ENCODE measurements at regions not wholly inside any gene's neighbourhood (a gene's known extent, or its start where the extent isn't known, plus 50 kb on each side); places are given as distances from the start of the nearest gene placed in this dataset.

- no peaks in the 10 kb centered on the region for H3F3A ChIP-seq (ENCODE audit: low read depth)
- H3K4me3 ChIP-seq (ENCODE audit: low read length, poor library complexity, severe bottlenecking) = no peak overlapping the region
- H2AFZ ChIP-seq (ENCODE audit: low read length) = no peak overlapping the region
- no peaks in the 10 kb centered on the region for H3K36me3 ChIP-seq (ENCODE audit: insufficient read depth, low read length)
- no peaks in the 10 kb centered on the region for H4K20me1 ChIP-seq (ENCODE audit: insufficient read depth, low read length, poor library complexity, severe bottlenecking)
- TF ChIP-seq CTCF (conservative IDR thresholded peaks at IDR 0.05; ENCODE audit: low read length) (no peak), EZH2phosphoT487 (IDR thresholded peaks at IDR 0.05; ENCODE audit: borderline replicate concordance) (no peak)
- H3K4me2 ChIP-seq (ENCODE audit: low read depth, low read length, poor library complexity, severe bottlenecking) = no peak overlapping the region
- H3K4me1 ChIP-seq (ENCODE audit: insufficient read depth, low read length, poor library complexity, severe bottlenecking) = no peaks in the 10 kb centered on the region
- no peaks in the 10 kb centered on the region for H3K9me2 ChIP-seq (replicated peaks; ENCODE audit: low read depth, low read length)
- H3K9ac ChIP-seq (ENCODE audit: low read depth, low read length, poor library complexity, severe bottlenecking) = no peak overlapping the region
- H3K27me3 ChIP-seq (ENCODE audit: insufficient read depth, low read length, poor library complexity, severe bottlenecking) = no peaks in the 10 kb centered on the region
- no peaks in the 10 kb centered on the region for H3K79me2 ChIP-seq (ENCODE audit: insufficient read depth, low read length)
- no peaks in the 10 kb centered on the region for H3K9me3 ChIP-seq (ENCODE audit: insufficient read depth, low read depth, low read length)
These were observed 813.4 kb downstream of the SLITRK6 start for GRCh38 chr13:84985860-84986259.

DNA sequence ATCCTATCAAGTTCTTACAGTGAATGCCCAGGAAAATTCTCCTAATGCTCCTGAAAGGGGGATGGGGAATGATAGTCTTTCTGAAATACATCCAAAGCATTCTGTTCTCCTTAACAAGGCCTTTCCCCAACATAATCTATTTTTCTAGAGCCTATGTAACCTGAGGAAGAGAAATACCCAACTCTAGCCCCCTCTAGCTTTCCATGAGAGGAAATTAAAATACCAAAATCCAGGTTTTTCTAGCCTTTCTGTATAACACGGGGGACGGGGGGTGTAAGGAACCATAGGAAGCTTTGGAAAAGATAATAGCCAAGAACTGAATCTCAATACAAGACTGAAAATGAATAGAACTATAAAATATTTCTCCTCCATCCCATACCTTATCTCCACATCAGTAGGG lies 815.9 kb downstream of the SLITRK6 start:
- Histone ChIP-seq H2AFZ (ENCODE audit: low read length) (no peak overlapping the region), H3K4me1 (ENCODE audit: insufficient read depth, low read length, poor library complexity, severe bottlenecking) (no peaks in the 10 kb centered on the region), H3K4me2 (ENCODE audit: low read depth, low read length, poor library complexity, severe bottlenecking) (no peak overlapping the region), H3K27me3 (ENCODE audit: insufficient read depth, low read length, poor library complexity, severe bottlenecking) (no peaks in the 10 kb centered on the region), H3K9me2 (replicated peaks; ENCODE audit: low read depth, low read length) (no peaks in the 10 kb centered on the region), H4K20me1 (ENCODE audit: insufficient read depth, low read length, poor library complexity, severe bottlenecking) (no peaks in the 10 kb centered on the region), H3K9me3 (ENCODE audit: insufficient read depth, low read depth, low read length) (no peaks in the 10 kb centered on the region), H3K79me2 (ENCODE audit: insufficient read depth, low read length) (no peaks in the 10 kb centered on the region), H3K4me3 (ENCODE audit: low read length, poor library complexity, severe bottlenecking) (no peak overlapping the region), H3K36me3 (ENCODE audit: insufficient read depth, low read length) (no peaks in the 10 kb centered on the region), H3F3A (ENCODE audit: low read depth) (no peaks in the 10 kb centered on the region), H3K9ac (ENCODE audit: low read depth, low read length, poor library complexity, severe bottlenecking) (no peak overlapping the region)
- 0 out of 2 replicates have a peak, but pooled peaks have one; percentile 14 for TF ChIP-seq CTCF (conservative IDR thresholded peaks at IDR 0.05; ENCODE audit: low read length)
- no peak for TF ChIP-seq EZH2phosphoT487 (IDR thresholded peaks at IDR 0.05; ENCODE audit: borderline replicate concordance)

GRCh38 chr13:84980571-84980970 lies 818.6 kb downstream of the SLITRK6 start:
- TF ChIP-seq CTCF (conservative IDR thresholded peaks at IDR 0.05; ENCODE audit: low read length) (no peak), EZH2phosphoT487 (IDR thresholded peaks at IDR 0.05; ENCODE audit: borderline replicate concordance) (no peak)
- no peaks in the 10 kb centered on the region for H3F3A ChIP-seq (ENCODE audit: low read depth)
- no peaks in the 10 kb centered on the region for H3K9me3 ChIP-seq (ENCODE audit: insufficient read depth, low read depth, low read length)
- H4K20me1 ChIP-seq (ENCODE audit: insufficient read depth, low read length, poor library complexity, severe bottlenecking) = no peaks in the 10 kb centered on the region
- H2AFZ ChIP-seq (ENCODE audit: low read length) = no peak overlapping the region
- H3K36me3 ChIP-seq (ENCODE audit: insufficient read depth, low read length) = no peaks in the 10 kb centered on the region
- H3K79me2 ChIP-seq (ENCODE audit: insufficient read depth, low read length) = no peaks in the 10 kb centered on the region
- H3K9ac ChIP-seq (ENCODE audit: low read depth, low read length, poor library complexity, severe bottlenecking) = no peak overlapping the region
- H3K4me3 ChIP-seq (ENCODE audit: low read length, poor library complexity, severe bottlenecking) = no peak overlapping the region
- no peaks in the 10 kb centered on the region for H3K9me2 ChIP-seq (replicated peaks; ENCODE audit: low read depth, low read length)
- H3K4me1 ChIP-seq (ENCODE audit: insufficient read depth, low read length, poor library complexity, severe bottlenecking) = no peaks in the 10 kb centered on the region
- H3K4me2 ChIP-seq (ENCODE audit: low read depth, low read length, poor library complexity, severe bottlenecking) = no peak overlapping the region
- H3K27me3 ChIP-seq (ENCODE audit: insufficient read depth, low read length, poor library complexity, severe bottlenecking) = no peaks in the 10 kb centered on the region
